Activated CD4-positive, alpha-beta memory T cell treated with anti-CD3 and anti-CD28 coated beads for 36 hours (primary cell): ENCODE measurements at regions not wholly inside any gene's neighbourhood (a gene's known extent, or its start where the extent isn't known, plus 50 kb on each side); places are given as distances from the start of the nearest gene placed in this dataset.
A peak's percentile ranks its signal among the peaks of the same experiment; 100 is the strongest.

Experiments
- CTCF ChIA-PET: fragments of 350-600 bp; sonication (Branson Sonifier 250); formaldehyde crosslinking; loops from one replicate; lab custom pipeline; 2021; ENCODE audit warnings: antibody characterized with exemption, inconsistent platforms; lab: Charles Lee
- POLR2A ChIA-PET: fragments of 350-600 bp; sonication (Branson Sonifier 250); formaldehyde crosslinking; loops from one replicate; lab custom pipeline; 2021; ENCODE audit warnings: antibody characterized with exemption; lab: Charles Lee
- DNase-seq: peaks from one replicate; pipeline ENCODE4 v3.0.0-alpha.2; 2020
- H3K27ac Mint-ChIP-seq: one replicate; pipeline ENCODE4 v1.8.0; 2021; ENCODE audit warnings: mixed read lengths
- H3K27me3 Mint-ChIP-seq: one replicate; pipeline ENCODE4 v1.8.0; 2021; ENCODE audit warnings: mixed read lengths
- H3K36me3 Mint-ChIP-seq: one replicate; pipeline ENCODE4 v1.8.0; 2021; ENCODE audit warnings: mixed read lengths
- H3K4me1 Mint-ChIP-seq: one replicate; pipeline ENCODE4 v1.8.0; 2021; ENCODE audit warnings: low read depth, mixed read lengths
- H3K4me3 Mint-ChIP-seq: one replicate; pipeline ENCODE4 v1.8.0; 2021; ENCODE audit warnings: mild to moderate bottlenecking, mixed read lengths
- H3K9me3 Mint-ChIP-seq: one replicate; pipeline ENCODE4 v1.8.0; 2021; ENCODE audit warnings: mixed read lengths
- intact Hi-C: fragments of 100-400 bp; cut with micrococcal nuclease; formaldehyde crosslinking; loops from one replicate; pipeline ENCODE4 v1.15.1; 2023

DNA sequence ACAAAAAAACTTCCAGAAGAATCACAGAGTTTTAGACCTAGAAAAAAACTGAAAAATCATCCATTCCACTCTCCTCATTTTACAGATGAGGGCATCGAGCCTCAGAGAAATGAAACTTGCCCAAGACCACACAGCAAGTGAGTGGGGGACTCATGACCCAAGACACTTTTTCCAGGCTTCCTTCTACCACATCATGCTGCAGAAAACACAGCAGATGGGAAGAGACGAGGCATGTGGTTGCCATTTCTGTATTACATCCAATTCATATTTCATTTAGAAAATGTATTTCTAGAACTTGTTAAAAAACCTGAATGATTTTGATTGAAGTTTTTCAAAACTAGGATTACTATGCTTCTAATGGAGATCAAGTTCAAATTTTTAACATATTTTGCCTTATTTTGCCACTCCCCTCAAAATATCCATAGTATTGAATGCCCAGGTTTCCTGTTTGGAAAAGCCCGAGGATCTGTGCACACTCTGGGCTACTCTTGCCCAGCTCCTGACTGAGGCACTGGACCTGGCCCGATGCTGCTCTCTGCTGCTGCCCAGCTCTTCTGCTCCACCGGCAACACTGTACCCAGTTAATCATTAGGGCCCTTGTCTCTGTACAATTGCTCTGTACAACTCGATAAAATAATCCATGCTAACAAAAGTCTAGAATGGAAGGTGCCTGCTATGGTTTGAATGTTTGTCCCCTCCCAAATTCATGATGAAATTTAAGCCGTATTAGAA lies 157.4 kb downstream of the EFNB2 start:
- POLR2A ChIA-PET: no interaction called here
- no peak for DNase-seq
- intact Hi-C loops: no loop called here
- no peaks in the 10 kb centered on the region for H3K36me3 Mint-ChIP-seq
- no peak overlapping the region for H3K4me3 Mint-ChIP-seq
- H3K4me1 Mint-ChIP-seq: no peaks in the 10 kb centered on the region
- CTCF ChIA-PET: interaction anchor here (0.6 kb wide), 1 partner anchor 482 kb away, joined by 3 read pairs; no protein-coding TSS in a partner anchor
- no peak overlapping the region for H3K27ac Mint-ChIP-seq
- H3K27me3 Mint-ChIP-seq: peaks cover 2% of the 10 kb centered on the region
- H3K9me3 Mint-ChIP-seq: no peaks in the 10 kb centered on the region

DNA sequence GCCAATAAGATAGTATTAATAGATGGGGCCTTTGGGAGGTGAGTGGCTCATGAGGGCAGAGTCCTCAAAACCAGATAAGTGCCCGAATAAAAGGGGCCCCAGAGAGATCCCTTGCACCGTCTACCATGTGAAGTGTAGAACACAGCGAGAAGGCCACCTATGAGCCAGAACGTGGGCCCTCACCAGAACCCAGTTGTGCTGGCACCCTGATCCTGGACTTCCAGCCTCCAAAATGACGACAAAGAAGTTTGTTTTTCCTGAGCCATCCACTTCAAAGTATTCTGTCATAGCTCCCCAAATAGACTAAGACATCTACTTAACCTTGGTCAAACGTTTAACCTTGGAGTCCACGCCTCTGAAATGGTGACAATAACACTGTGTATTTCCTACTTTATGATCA lies 158.1 kb downstream of the EFNB2 start:
- Mint-ChIP-seq H3K36me3 (no peaks in the 10 kb centered on the region), H3K4me1 (no peaks in the 10 kb centered on the region), H3K4me3 (no peak overlapping the region), H3K9me3 (no peaks in the 10 kb centered on the region), H3K27me3 (peaks cover 2% of the 10 kb centered on the region), H3K27ac (no peak overlapping the region)
- ChIA-PET POLR2A (no interaction called here), CTCF (no interaction called here)
- intact Hi-C loops: no loop called here
- DNase-seq: no peak

DNA sequence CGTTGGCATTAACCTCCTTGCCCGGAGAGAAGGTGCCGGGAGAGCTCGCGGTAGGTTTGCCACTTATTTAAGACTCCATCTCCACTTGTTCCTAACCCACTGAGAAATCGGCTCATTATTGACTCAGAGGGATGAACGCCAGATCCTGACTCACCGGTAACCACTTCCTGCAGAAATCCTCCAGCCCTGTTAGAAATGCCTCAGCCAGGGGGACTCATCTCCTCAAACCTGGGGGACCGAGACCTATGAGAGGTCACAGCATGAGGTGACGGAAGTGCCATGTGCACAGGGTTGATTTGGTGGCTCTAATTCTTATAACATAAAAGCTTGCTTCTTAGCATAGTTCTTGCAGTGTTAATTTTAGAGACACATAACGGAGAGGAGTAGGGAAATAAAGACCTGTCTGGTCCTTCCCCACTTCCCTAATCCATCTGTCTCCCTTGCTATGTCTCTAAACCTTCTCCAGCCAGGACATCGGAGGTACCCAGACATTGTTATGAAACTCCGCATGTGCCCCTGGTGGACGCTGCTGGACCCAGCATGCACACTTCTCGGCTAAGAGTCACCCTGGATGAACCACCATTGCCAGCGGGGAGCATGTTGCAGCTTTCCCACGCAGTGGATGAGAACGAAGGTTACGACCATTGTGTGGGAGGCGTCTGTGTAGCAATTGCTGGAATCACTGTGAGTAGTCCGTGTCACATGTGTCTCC lies 158.9 kb downstream of the EFNB2 start:
- DNase-seq: no peak
- Mint-ChIP-seq H3K4me1 (no peaks in the 10 kb centered on the region), H3K27ac (no peak overlapping the region), H3K36me3 (no peaks in the 10 kb centered on the region), H3K27me3 (peaks cover 2% of the 10 kb centered on the region), H3K4me3 (no peak overlapping the region), H3K9me3 (no peaks in the 10 kb centered on the region)
- ChIA-PET CTCF (no interaction called here), POLR2A (no interaction called here)
- intact Hi-C loops: no loop called here

DNA sequence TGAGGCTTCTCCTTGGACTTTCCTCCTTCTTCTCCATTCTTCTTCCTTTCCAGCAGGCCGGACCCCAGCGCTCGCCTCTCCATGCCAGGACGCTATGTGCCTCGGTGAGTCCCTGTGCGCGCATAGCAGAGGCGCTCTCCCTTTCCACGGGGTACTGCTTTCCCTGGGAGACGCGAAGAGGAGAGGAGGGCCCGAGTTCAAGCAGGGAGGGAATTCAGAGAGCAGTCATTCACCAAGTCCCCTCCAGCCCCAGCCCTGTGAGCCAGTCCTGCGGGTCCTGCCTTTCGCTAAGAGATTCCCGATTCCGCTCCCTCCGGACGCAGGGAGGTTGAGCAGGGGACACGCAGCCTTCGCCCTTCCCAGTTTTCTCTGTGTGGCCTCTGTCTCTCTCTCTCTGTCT lies 160.4 kb downstream of the EFNB2 start:
- Mint-ChIP-seq H3K4me1 (no peaks in the 10 kb centered on the region), H3K36me3 (no peaks in the 10 kb centered on the region), H3K4me3 (no peak overlapping the region), H3K27me3 (peaks cover 2% of the 10 kb centered on the region), H3K27ac (no peak overlapping the region), H3K9me3 (no peaks in the 10 kb centered on the region)
- CTCF ChIA-PET: no interaction called here
- POLR2A ChIA-PET: no interaction called here
- no peak for DNase-seq
- intact Hi-C loops: no loop called here

DNA sequence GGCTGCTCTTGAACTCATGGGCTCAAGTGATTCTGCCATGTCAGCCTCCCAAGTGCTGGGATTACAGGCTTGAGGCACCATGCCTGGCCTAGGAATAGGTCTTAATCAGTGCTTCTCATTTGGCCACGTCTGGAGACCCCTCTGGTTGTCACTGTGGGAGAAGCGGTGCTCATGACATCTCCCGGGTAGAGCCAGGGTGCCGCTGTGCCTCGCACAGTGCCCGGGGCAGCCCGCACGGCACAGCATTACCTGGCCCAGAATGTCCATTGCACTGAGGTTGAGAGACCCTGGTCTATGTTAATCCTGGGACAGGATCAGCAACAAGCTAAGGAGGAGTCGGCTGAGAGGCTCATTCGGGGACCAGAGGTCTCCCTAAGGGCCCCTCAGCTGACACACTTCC lies 160.8 kb downstream of the EFNB2 start:
- intact Hi-C loops: no loop called here
- H3K9me3 Mint-ChIP-seq: no peaks in the 10 kb centered on the region
- H3K36me3 Mint-ChIP-seq: no peaks in the 10 kb centered on the region
- ChIA-PET POLR2A (no interaction called here), CTCF (no interaction called here)
- peaks cover 2% of the 10 kb centered on the region for H3K27me3 Mint-ChIP-seq
- H3K27ac Mint-ChIP-seq: no peak overlapping the region
- H3K4me3 Mint-ChIP-seq: no peak overlapping the region
- no peak for DNase-seq
- H3K4me1 Mint-ChIP-seq: no peaks in the 10 kb centered on the region

DNA sequence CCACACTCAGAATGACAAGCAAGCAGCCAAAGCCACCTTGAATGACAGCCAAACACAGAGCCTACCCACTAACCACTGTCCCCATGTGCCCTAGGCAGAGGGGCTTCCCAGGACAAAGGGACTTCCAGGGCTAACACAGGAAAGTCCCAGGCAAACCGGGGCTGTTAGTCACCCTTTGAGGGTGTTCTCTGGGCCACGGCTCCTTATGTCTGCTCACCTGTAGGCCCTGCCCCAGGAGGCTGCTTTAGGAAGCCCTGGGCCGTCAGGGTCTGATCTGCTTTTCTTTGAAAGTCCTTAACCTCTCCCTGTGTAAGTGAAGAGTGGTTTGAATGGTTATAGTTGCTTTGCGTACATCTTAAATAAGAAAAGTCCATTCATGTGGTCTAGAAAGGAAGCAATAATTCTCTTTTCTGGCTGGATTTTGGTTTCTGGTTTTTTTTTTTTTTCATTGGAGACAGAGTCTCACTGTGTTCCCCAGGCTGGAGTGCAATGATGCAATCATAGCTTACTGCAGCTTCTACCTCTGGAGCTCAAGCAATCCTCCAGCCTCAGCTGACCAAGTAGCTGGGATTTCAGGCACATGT lies 161.4 kb downstream of the EFNB2 start:
- intact Hi-C loops: no loop called here
- Mint-ChIP-seq H3K4me1 (no peaks in the 10 kb centered on the region), H3K9me3 (no peaks in the 10 kb centered on the region), H3K36me3 (no peaks in the 10 kb centered on the region), H3K27ac (no peak overlapping the region), H3K27me3 (peaks cover 2% of the 10 kb centered on the region), H3K4me3 (no peak overlapping the region)
- peak; percentile 16 for DNase-seq
- ChIA-PET CTCF (no interaction called here), POLR2A (no interaction called here)

DNA sequence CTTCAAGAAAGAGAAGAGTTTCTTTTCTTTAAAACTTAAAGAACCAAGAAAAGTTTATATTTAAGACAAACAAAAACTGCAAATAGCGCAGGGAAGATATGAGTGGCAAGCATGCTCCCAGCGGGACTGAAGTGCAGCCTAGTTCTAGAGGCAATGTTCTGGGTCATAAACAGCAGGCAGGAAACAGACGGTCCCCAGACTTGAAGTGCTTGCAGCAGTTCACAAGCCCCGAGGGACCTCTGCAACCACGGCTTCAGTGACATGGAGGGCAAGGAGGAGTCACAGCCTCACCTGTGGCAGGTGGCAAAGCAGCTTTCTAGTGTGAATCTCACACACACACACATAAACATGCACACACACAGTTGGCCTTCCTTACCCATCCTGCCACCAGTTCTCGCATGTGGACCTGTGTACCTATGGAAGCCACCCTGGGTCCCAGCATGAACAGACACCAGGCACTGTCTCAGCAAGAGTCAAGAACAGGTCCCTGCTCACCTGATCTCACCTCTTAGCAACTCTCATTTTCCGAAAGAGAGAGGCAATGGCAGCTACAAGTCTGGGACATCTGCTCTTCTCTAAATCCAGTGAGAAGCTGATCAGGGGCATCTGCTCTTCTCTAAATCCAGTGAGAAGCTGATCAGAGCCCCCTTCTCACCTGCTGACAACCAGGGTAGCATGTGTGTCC lies 162.0 kb downstream of the EFNB2 start:
- Mint-ChIP-seq H3K4me1 (no peaks in the 10 kb centered on the region), H3K27me3 (peaks cover 2% of the 10 kb centered on the region), H3K9me3 (no peaks in the 10 kb centered on the region), H3K36me3 (no peaks in the 10 kb centered on the region), H3K4me3 (no peak overlapping the region), H3K27ac (no peak overlapping the region)
- DNase-seq: no peak
- intact Hi-C loops: no loop called here
- ChIA-PET CTCF (no interaction called here), POLR2A (no interaction called here)

DNA sequence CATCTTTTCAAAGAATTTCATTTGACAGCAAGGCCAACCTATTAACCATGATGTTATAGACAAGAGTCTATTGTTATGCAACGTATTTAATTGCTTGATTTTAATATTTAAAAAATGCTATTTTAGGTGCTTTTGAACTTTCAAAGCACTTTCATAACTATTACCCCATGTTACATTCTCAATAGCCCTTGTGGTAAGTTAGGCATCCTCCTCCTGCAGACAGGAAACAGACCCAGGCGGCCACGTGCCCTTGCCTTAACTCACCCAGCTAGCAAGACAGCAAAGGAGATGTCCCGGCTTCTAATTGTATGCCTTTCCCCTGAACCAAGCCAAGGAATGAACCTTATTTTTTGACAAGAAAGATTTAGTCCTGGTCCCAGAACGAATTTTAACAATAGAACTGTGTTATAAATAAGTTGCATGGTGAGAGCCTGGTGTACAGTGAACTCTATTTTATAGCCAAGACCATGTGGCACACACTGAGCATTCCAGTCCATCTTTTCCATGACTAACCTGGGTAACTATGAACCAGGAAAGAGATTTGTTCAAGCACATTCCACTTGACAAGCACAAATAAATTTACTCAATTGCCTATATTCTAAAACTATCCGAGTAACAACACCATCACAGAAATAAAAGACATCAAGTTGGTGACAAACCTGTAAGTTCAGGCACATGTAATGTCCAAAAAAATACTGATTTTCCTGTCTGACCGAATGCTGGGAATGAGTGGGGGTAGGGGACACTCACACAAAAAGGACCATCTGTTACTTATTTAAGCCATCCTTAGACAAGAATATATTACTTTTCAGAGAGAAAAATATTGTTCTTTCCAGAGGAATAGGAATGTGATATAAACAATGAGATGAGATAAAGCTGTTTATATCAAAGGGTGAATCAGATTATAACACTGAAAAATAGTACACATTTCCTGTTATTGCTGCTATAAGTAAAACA lies 163.0 kb downstream of the EFNB2 start:
- intact Hi-C loops: no loop called here
- CTCF ChIA-PET: no interaction called here
- Mint-ChIP-seq H3K27ac (no peak overlapping the region), H3K4me3 (no peak overlapping the region), H3K4me1 (no peaks in the 10 kb centered on the region), H3K27me3 (peaks cover 2% of the 10 kb centered on the region), H3K9me3 (no peaks in the 10 kb centered on the region), H3K36me3 (no peaks in the 10 kb centered on the region)
- POLR2A ChIA-PET: no interaction called here
- DNase-seq: no peak

DNA sequence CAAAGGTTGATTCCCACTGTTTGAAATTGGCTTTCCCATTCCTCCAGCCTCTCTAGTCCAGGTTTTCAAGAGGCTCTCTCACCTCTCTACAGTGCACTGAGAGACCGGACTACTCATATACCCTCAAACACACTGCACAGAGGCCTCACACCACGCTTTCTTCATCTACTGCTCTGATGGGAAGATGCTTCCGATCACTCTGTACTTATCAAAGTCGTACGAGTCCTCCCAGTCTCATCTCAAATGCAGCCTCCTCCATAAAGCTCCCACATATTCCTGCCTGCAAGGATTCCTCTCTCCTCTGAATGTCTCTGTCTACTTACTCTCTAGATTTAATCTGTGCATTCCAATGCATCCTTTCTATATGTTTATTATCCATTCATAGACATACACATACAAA lies 164.4 kb downstream of the EFNB2 start:
- Mint-ChIP-seq H3K27me3 (peaks cover 2% of the 10 kb centered on the region), H3K4me1 (no peaks in the 10 kb centered on the region), H3K4me3 (no peak overlapping the region), H3K36me3 (no peaks in the 10 kb centered on the region), H3K27ac (no peak overlapping the region), H3K9me3 (no peaks in the 10 kb centered on the region)
- intact Hi-C loops: no loop called here
- no peak for DNase-seq
- POLR2A ChIA-PET: no interaction called here
- CTCF ChIA-PET: no interaction called here

DNA sequence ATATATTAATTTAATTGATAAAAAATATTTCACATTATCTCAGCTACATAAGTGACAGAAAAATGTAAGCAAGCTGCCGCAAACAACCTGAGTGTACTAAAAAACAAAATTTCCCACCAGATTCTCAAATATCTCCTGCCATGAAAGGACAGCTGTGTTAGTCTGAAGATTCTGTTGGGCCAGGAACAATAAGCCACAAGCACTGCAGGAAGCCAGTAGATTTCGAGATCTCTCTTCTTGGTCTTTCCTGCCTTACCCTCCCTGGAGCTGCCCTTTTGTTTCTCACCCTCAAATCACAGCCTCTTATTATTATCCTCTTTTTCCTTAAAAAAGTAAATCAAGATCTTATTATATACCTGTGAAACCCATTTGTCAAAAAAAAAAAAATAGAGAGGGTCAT lies 165.6 kb downstream of the EFNB2 start:
- CTCF ChIA-PET: interaction anchor here (0.6 to 0.7 kb wide), 2 partner anchors 407 to 1005 kb away, joined by 3 read pairs; no protein-coding TSS in a partner anchor
- Mint-ChIP-seq H3K4me1 (no peaks in the 10 kb centered on the region), H3K27me3 (peaks cover 2% of the 10 kb centered on the region), H3K4me3 (no peak overlapping the region), H3K9me3 (peaks cover 4% of the 10 kb centered on the region), H3K27ac (no peak overlapping the region), H3K36me3 (no peaks in the 10 kb centered on the region)
- POLR2A ChIA-PET: no interaction called here
- no peak for DNase-seq
- intact Hi-C loops: no loop called here

DNA sequence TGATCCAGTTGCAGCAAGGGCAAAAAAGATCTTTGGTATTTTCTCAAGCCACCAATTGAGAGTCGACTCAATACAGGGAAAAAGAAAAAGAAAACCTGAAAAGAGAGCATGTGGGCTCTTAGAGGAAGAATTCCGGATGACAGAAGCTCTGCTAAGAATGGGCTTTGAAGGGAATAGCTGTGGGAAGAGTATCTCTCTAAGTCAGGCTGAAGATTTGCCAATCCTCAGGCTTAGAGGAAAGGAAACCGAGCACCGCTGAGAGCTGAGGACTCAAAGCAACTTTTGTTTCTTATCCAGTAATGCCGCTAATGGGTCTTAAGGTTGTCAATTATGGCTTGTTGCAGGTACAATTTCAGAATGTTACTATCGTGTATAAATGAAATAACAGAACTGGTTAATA lies 166.4 kb downstream of the EFNB2 start:
- DNase-seq: no peak

More for the DNA sequence above, 166.4 kb downstream of the EFNB2 start:
- Mint-ChIP-seq H3K9me3 (peaks cover 9% of the 10 kb centered on the region), H3K27me3 (peaks cover 2% of the 10 kb centered on the region), H3K27ac (no peak overlapping the region), H3K4me1 (no peaks in the 10 kb centered on the region), H3K4me3 (no peak overlapping the region), H3K36me3 (no peaks in the 10 kb centered on the region)
- intact Hi-C loops: no loop called here
- ChIA-PET CTCF (no interaction called here), POLR2A (no interaction called here)
